ENCODE measurements at regions not wholly inside any gene's neighbourhood (a gene's known extent, or its start where the extent isn't known, plus 50 kb on each side); places are given as distances from the start of the nearest gene placed in this dataset.
"Not testable (repeated sequence)": the region's sequence is repeated elsewhere in the genome, so short reads cannot be mapped to it uniquely, and the experiment has no call there.

GRCh38 chr1:112828716-112829115 lies 113.6 kb upstream of the PPM1J start:
- TF ChIP-seq, protein P1, sequence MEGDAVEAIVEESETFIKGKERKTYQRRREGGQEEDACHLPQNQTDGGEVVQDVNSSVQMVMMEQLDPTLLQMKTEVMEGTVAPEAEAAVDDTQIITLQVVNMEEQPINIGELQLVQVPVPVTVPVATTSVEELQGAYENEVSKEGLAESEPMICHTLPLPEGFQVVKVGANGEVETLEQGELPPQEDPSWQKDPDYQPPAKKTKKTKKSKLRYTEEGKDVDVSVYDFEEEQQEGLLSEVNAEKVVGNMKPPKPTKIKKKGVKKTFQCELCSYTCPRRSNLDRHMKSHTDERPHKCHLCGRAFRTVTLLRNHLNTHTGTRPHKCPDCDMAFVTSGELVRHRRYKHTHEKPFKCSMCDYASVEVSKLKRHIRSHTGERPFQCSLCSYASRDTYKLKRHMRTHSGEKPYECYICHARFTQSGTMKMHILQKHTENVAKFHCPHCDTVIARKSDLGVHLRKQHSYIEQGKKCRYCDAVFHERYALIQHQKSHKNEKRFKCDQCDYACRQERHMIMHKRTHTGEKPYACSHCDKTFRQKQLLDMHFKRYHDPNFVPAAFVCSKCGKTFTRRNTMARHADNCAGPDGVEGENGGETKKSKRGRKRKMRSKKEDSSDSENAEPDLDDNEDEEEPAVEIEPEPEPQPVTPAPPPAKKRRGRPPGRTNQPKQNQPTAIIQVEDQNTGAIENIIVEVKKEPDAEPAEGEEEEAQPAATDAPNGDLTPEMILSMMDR (IDR thresholded peaks at IDR 0.05): no peak
- Mint-ChIP-seq H3K4me1 (no peaks in the 10 kb centered on the region), H3K27ac (no peak overlapping the region), H3K9me3 (no peaks in the 10 kb centered on the region), H3K27me3 (peaks cover 10% of the 10 kb centered on the region), H3K4me3 (no peak overlapping the region), H3K36me3 (ENCODE audit: low read depth) (no peaks in the 10 kb centered on the region)
- intact Hi-C loops (cut with micrococcal nuclease): no loop called here
- DNase-seq: no peak
- ChIA-PET CTCF (no interaction called here), POLR2A (no interaction called here)
- no peak for ATAC-seq (ENCODE audit: low read depth)

DNA sequence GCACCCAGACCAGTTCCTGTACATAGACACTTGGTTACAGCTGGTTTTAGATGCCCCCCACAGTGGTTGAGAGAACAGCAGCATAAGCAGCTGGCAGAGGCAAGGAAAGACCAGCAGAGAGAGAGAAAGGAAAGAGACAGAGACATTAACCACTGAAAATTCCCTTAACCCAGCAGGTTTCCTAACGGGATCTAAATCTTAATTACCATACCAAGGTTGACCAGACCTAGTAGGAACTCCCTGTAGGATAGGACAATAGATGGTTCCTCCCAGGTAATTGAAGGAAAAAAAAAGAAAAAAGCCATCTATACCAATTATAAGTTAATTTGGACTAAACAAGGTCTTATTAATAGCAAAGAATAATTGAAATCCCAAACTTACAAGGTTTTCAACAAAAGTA lies 112.3 kb upstream of the PPM1J start:
- H3K27me3 Mint-ChIP-seq; H3K9me3 Mint-ChIP-seq; POLR2A ChIA-PET; H3K4me1 Mint-ChIP-seq; intact Hi-C loops (cut with micrococcal nuclease); ATAC-seq (ENCODE audit: low read depth); H3K36me3 Mint-ChIP-seq (ENCODE audit: low read depth); H3K27ac Mint-ChIP-seq; H3K4me3 Mint-ChIP-seq; DNase-seq; CTCF ChIA-PET: not testable (repeated sequence)

- no peak overlapping the region for H3K4me3 Mint-ChIP-seq
Observed at GRCh38 chr1:112826217-112826944, 111.2 kb upstream of the PPM1J start.

GRCh38 chr1:112825563-112826216 lies 110.6 kb upstream of the PPM1J start:
- DNase-seq; H3K27ac Mint-ChIP-seq; H3K4me3 Mint-ChIP-seq; H3K36me3 Mint-ChIP-seq (ENCODE audit: low read depth); intact Hi-C loops (cut with micrococcal nuclease); H3K9me3 Mint-ChIP-seq; POLR2A ChIA-PET; CTCF ChIA-PET; H3K4me1 Mint-ChIP-seq; ATAC-seq (ENCODE audit: low read depth); H3K27me3 Mint-ChIP-seq: not testable (repeated sequence)

More at GRCh38 chr1:112826217-112826944, 111.2 kb upstream of the PPM1J start:
- no peak for ATAC-seq (ENCODE audit: low read depth)
- intact Hi-C loops (cut with micrococcal nuclease): no loop called here
- no peaks in the 10 kb centered on the region for H3K9me3 Mint-ChIP-seq
- ChIA-PET POLR2A (no interaction called here), CTCF (no interaction called here)
- TF ChIP-seq, protein P1 (IDR thresholded peaks at IDR 0.05): no peak
- no peaks in the 10 kb centered on the region for H3K4me1 Mint-ChIP-seq
- DNase-seq: no peak
- H3K36me3 Mint-ChIP-seq (ENCODE audit: low read depth): no peaks in the 10 kb centered on the region
- no peak overlapping the region for H3K27ac Mint-ChIP-seq
- peaks cover 10% of the 10 kb centered on the region for H3K27me3 Mint-ChIP-seq

DNA sequence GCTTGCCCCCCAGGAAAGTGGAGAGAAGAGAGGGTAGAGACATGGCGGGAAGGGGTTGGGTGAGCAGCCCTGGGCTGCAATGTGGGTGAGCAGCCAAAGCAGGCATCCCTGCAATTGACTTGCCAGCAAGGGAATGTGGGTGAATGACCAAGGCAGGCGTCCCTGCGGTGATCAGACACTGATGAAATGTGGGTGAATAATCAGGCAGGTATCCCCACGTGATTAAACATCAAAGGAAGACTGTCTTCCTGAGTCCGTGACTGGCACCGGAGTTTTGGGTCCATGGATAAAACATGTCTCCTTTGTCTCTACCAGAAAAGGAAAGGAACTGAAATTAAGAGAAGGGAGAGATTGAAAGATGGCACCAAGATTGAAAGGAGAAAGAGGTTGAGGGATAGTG lies 109.9 kb upstream of the PPM1J start:
- CTCF ChIA-PET; POLR2A ChIA-PET; ATAC-seq (ENCODE audit: low read depth); H3K4me1 Mint-ChIP-seq; H3K4me3 Mint-ChIP-seq; H3K36me3 Mint-ChIP-seq (ENCODE audit: low read depth); intact Hi-C loops (cut with micrococcal nuclease); H3K9me3 Mint-ChIP-seq; H3K27me3 Mint-ChIP-seq; DNase-seq; H3K27ac Mint-ChIP-seq: not testable (repeated sequence)

- POLR2A ChIA-PET; H3K4me1 Mint-ChIP-seq; H3K9me3 Mint-ChIP-seq; ATAC-seq (ENCODE audit: low read depth); DNase-seq; H3K4me3 Mint-ChIP-seq; intact Hi-C loops (cut with micrococcal nuclease); CTCF ChIA-PET; H3K27ac Mint-ChIP-seq; H3K36me3 Mint-ChIP-seq (ENCODE audit: low read depth): not testable (repeated sequence)
- peaks cover 12% of the 10 kb centered on the region for H3K27me3 Mint-ChIP-seq
Observed at GRCh38 chr1:112821307-112822063, 106.4 kb upstream of the PPM1J start.

Data from activated B cell treated with CpG ODN at 0.5 μM for 24 hours (primary cell).